PC-9 (cell line): ENCODE measurements at regions not wholly inside any gene's neighbourhood (a gene's known extent, or its start where the extent isn't known, plus 50 kb on each side); places are given as distances from the start of the nearest gene placed in this dataset.

ENCODE experiments used
- BruUV-seq: library from RNA; stranded (reverse); fragments of 400-500 nt; replicated peaks from 2 replicates; lab custom pipeline; 2021; lab: Mats Ljungman, UMichigan
- CTCF ChIA-PET: fragments of 300-600 bp; sonication (Branson Sonifier 250); formaldehyde crosslinking; loops from one replicate; lab custom pipeline; 2022; ENCODE audit warnings: antibody characterized with exemption; lab: Charles Lee
- POLR2A ChIA-PET: fragments of 300-600 bp; sonication (Branson Sonifier 250); formaldehyde crosslinking; loops from one replicate; lab custom pipeline; 2022; ENCODE audit warnings: antibody characterized with exemption; ENCODE audit not compliant: unreplicated experiment; lab: Charles Lee
- DNase-seq, 2 experiments: peaks; one replicate each; pipeline versions ENCODE4 v3.0.0 to v3.0.0-alpha.2; 2015 to 2022; ENCODE audit warnings: mixed read lengths in 1 of 2
- H2AFZ ChIP-seq: fragments of 200-600 bp; sonication (generic); 2 replicates; pipeline ENCODE4 v1.8.1; 2017; ENCODE audit warnings: antibody characterized with exemption
- H3F3A ChIP-seq: fragments of 200-600 bp; sonication (generic); 2 replicates; pipeline ENCODE4 v1.8.1; 2017; ENCODE audit warnings: antibody characterized with exemption, mild to moderate bottlenecking, low read depth; ENCODE audit not compliant: insufficient read depth
- H3K27ac ChIP-seq: fragments of 200-600 bp; sonication (generic); 2 replicates; pipeline ENCODE4 v1.6.1; 2016; ENCODE audit warnings: mixed run types
- H3K27me3 ChIP-seq: fragments of 200-600 bp; sonication (generic); 2 replicates; pipeline ENCODE4 v1.6.1; 2016; ENCODE audit warnings: low read depth, mixed run types; ENCODE audit not compliant: insufficient read depth
- H3K36me3 ChIP-seq: fragments of 200-600 bp; sonication (generic); 2 replicates; pipeline ENCODE4 v1.6.1; 2016; ENCODE audit warnings: low read depth, mixed run types
- H3K4me1 ChIP-seq: fragments of 200-600 bp; sonication (generic); replicated peaks from 2 replicates; pipeline ENCODE4 v1.6.1; 2016; ENCODE audit warnings: mixed run types; ENCODE audit not compliant: insufficient read depth
- H3K4me2 ChIP-seq: fragments of 200-600 bp; sonication (generic); 2 replicates; pipeline ENCODE4 v1.6.1; 2017; ENCODE audit warnings: mixed run types
- H3K4me3 ChIP-seq: fragments of 200-600 bp; sonication (generic); 2 replicates; pipeline ENCODE4 v1.6.1; 2016; ENCODE audit warnings: mixed run types
- H3K79me2 ChIP-seq: fragments of 200-600 bp; sonication (generic); 2 replicates; pipeline ENCODE4 v1.6.1; 2017; ENCODE audit warnings: low read depth, mixed run types
- H3K9me2 ChIP-seq: fragments of 200-600 bp; sonication (generic); 2 replicates; pipeline ENCODE4 v1.8.1; 2017; ENCODE audit warnings: mild to moderate bottlenecking; ENCODE audit not compliant: insufficient read depth
- H3K9me3 ChIP-seq: fragments of 200-600 bp; sonication (generic); 2 replicates; pipeline ENCODE4 v1.8.1; 2016; ENCODE audit warnings: low read depth; ENCODE audit not compliant: insufficient read depth
- H4K20me1 ChIP-seq: fragments of 200-600 bp; sonication (generic); 2 replicates; pipeline ENCODE4 v1.8.1; 2017; ENCODE audit not compliant: insufficient read depth
- EZH2 ChIP-seq: fragments of 200-600 bp; sonication (generic); IDR thresholded peaks from 2 replicates; pipeline ENCODE4 v1.8.0; 2017; ENCODE audit warnings: antibody characterized with exemption, low read depth
- intact Hi-C: fragments of 100-400 bp; cut with micrococcal nuclease; formaldehyde crosslinking; loops from one replicate; pipeline ENCODE4 v1.10.0; 2022; ENCODE audit not compliant: unreplicated experiment
- TF ChIP-seq, protein P1 (sequence below): fragments of 200-600 bp; sonication (generic); conservative IDR thresholded peaks from 2 replicates; pipeline ENCODE4 v1.6.1; 2017; ENCODE audit warnings: mixed run types, antibody characterized with exemption, mild to moderate bottlenecking, moderate library complexity

GRCh38 chr3:7962301-7962700 lies 539.3 kb upstream of the LMCD1 start:
- TF ChIP-seq, protein P1, sequence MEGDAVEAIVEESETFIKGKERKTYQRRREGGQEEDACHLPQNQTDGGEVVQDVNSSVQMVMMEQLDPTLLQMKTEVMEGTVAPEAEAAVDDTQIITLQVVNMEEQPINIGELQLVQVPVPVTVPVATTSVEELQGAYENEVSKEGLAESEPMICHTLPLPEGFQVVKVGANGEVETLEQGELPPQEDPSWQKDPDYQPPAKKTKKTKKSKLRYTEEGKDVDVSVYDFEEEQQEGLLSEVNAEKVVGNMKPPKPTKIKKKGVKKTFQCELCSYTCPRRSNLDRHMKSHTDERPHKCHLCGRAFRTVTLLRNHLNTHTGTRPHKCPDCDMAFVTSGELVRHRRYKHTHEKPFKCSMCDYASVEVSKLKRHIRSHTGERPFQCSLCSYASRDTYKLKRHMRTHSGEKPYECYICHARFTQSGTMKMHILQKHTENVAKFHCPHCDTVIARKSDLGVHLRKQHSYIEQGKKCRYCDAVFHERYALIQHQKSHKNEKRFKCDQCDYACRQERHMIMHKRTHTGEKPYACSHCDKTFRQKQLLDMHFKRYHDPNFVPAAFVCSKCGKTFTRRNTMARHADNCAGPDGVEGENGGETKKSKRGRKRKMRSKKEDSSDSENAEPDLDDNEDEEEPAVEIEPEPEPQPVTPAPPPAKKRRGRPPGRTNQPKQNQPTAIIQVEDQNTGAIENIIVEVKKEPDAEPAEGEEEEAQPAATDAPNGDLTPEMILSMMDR = no peak
- no peak for TF ChIP-seq EZH2
- no peak overlapping the region for H3K4me3 ChIP-seq
- CTCF ChIA-PET = no interaction called here
- H3K4me1 ChIP-seq = no peaks in the 10 kb centered on the region
- DNase-seq = no peak
- H3K27ac ChIP-seq = no peak overlapping the region
- H4K20me1 ChIP-seq = no peaks in the 10 kb centered on the region
- H3F3A ChIP-seq = no peaks in the 10 kb centered on the region
- POLR2A ChIA-PET = no interaction called here
- H2AFZ ChIP-seq = no peak overlapping the region
- no peak overlapping the region for H3K4me2 ChIP-seq
- H3K36me3 ChIP-seq = no peaks in the 10 kb centered on the region
- H3K9me3 ChIP-seq = no peaks in the 10 kb centered on the region
- no peaks in the 10 kb centered on the region for H3K79me2 ChIP-seq
- 0 out of 2 replicates have a peak, but pooled peaks cover 5% of the 10 kb centered on the region for H3K27me3 ChIP-seq
- no TSS peak for BruUV-seq
- intact Hi-C loops = no loop called here
- no peaks in the 10 kb centered on the region for H3K9me2 ChIP-seq

DNA sequence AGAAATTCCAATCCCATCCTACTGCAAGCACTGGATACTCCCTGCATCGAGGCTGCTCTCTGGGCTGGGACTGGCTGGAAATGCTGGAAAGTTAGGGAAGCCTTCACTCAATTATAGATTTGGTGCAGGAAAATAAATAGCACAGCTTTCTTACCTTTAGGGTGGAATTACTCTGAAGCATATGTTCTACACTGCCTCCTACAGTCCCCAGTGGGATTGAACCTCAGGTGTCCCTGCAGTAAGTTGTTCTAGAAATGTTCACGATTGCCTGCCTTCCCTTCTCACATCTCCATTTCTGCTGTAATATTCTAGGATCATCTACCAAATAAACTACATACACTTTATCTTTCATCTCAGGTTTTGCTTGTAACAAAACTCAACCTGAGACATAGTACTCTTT lies 536.7 kb upstream of the LMCD1 start:
- Histone ChIP-seq H3K4me1 (no peaks in the 10 kb centered on the region), H3K9me3 (no peaks in the 10 kb centered on the region), H3F3A (no peaks in the 10 kb centered on the region), H3K79me2 (no peaks in the 10 kb centered on the region), H4K20me1 (no peaks in the 10 kb centered on the region), H2AFZ (no peak overlapping the region), H3K27ac (no peak overlapping the region), H3K4me2 (no peak overlapping the region), H3K36me3 (no peaks in the 10 kb centered on the region), H3K27me3 (no peaks in the 10 kb centered on the region), H3K4me3 (no peak overlapping the region), H3K9me2 (no peaks in the 10 kb centered on the region)
- POLR2A ChIA-PET = no interaction called here
- intact Hi-C loops = no loop called here
- TF ChIP-seq, protein P1 = no peak
- no peak for TF ChIP-seq EZH2
- CTCF ChIA-PET = no interaction called here
- no peak for DNase-seq
- no TSS peak for BruUV-seq

GRCh38 chr3:7973006-7973405 lies 528.6 kb upstream of the LMCD1 start:
- H3K36me3 ChIP-seq = no peaks in the 10 kb centered on the region
- ChIA-PET CTCF (no interaction called here), POLR2A (no interaction called here)
- no peaks in the 10 kb centered on the region for H3K79me2 ChIP-seq
- TF ChIP-seq, protein P1 = no peak
- TF ChIP-seq EZH2 = no peak
- H2AFZ ChIP-seq = no peak overlapping the region
- no peaks in the 10 kb centered on the region for H3K9me2 ChIP-seq
- intact Hi-C loops = no loop called here
- H3K4me2 ChIP-seq = no peak overlapping the region
- no peaks in the 10 kb centered on the region for H3K27me3 ChIP-seq
- no peak overlapping the region for H3K4me3 ChIP-seq
- H3K4me1 ChIP-seq = no peaks in the 10 kb centered on the region
- BruUV-seq = no TSS peak
- H3K27ac ChIP-seq = no peak overlapping the region
- H4K20me1 ChIP-seq = no peaks in the 10 kb centered on the region
- no peaks in the 10 kb centered on the region for H3K9me3 ChIP-seq
- no peak for DNase-seq
- no peaks in the 10 kb centered on the region for H3F3A ChIP-seq
